ENCODE measurements at regions not wholly inside any gene's neighbourhood (a gene's known extent, or its start where the extent isn't known, plus 50 kb on each side); places are given as distances from the start of the nearest gene placed in this dataset.

- DNase-seq: no peak
- whole genome bisulfite sequencing, 2 donors: 75 to 76% methylated on average over 2 of the region's 2 CpGs
- no peak for TF ChIP-seq CTCF (IDR thresholded peaks at IDR 0.05)
- no peak for TF ChIP-seq POLR2A (IDR thresholded peaks at IDR 0.05)
These were observed 161.2 kb upstream of the RGMA start for GRCh38 chr15:93250209-93250608.

GRCh38 chr15:93249623-93250022 is 160.6 kb upstream of the RGMA start:
- H3K27me3 ChIP-seq: no peaks in the 10 kb centered on the region
- H3K9me3 ChIP-seq: no peaks in the 10 kb centered on the region
- DNase-seq: peak; percentile 12
- H3K36me3 ChIP-seq (ENCODE audit: low read depth, missing control alignments): no peaks in the 10 kb centered on the region
- intact Hi-C loops (cut with DNase I; ENCODE audit: low total_unique reads): no loop called here
- no peak overlapping the region for H3K4me3 ChIP-seq
- WGBS, 2 donors: 85 to 88% methylated on average over 7 of the region's 7 CpGs
- H3K27ac ChIP-seq: no peak overlapping the region
- no peak for TF ChIP-seq CTCF (IDR thresholded peaks at IDR 0.05)
- no peak for TF ChIP-seq POLR2A (IDR thresholded peaks at IDR 0.05)
- peaks cover 16% of the 10 kb centered on the region for H3K4me1 ChIP-seq

More at GRCh38 chr15:93250209-93250608, 161.2 kb upstream of the RGMA start:
- Histone ChIP-seq H3K36me3 (ENCODE audit: low read depth, missing control alignments) (no peaks in the 10 kb centered on the region), H3K4me1 (peaks cover 11% of the 10 kb centered on the region), H3K4me3 (no peak overlapping the region), H3K27me3 (no peaks in the 10 kb centered on the region), H3K9me3 (no peaks in the 10 kb centered on the region), H3K27ac (no peak overlapping the region)
- intact Hi-C loops (cut with DNase I; ENCODE audit: low total_unique reads): no loop called here

GRCh38 chr15:93247466-93248121 is 158.6 kb upstream of the RGMA start:
- DNase-seq: peak; percentile 10
- Histone ChIP-seq H3K9me3 (no peaks in the 10 kb centered on the region), H3K27me3 (no peaks in the 10 kb centered on the region), H3K27ac (no peak overlapping the region), H3K36me3 (ENCODE audit: low read depth, missing control alignments) (no peaks in the 10 kb centered on the region), H3K4me3 (no peak overlapping the region), H3K4me1 (peaks cover 16% of the 10 kb centered on the region)
- intact Hi-C loops (cut with DNase I; ENCODE audit: low total_unique reads): no loop called here
- 85 to 86% methylated on average over 14 of the region's 14 CpGs for WGBS, 2 donors
- TF ChIP-seq POLR2A (IDR thresholded peaks at IDR 0.05) (no peak), CTCF (IDR thresholded peaks at IDR 0.05) (no peak)

GRCh38 chr15:93246266-93247242 is 157.5 kb upstream of the RGMA start:
- intact Hi-C loops (cut with DNase I; ENCODE audit: low total_unique reads): no loop called here
- H3K36me3 ChIP-seq (ENCODE audit: low read depth, missing control alignments): no peaks in the 10 kb centered on the region
- H3K4me3 ChIP-seq: no peak overlapping the region
- no peak overlapping the region for H3K27ac ChIP-seq
- 84 to 86% methylated on average over 25 of the region's 25 CpGs for WGBS, 2 donors
- TF ChIP-seq POLR2A (IDR thresholded peaks at IDR 0.05) (no peak), CTCF (IDR thresholded peaks at IDR 0.05) (no peak)
- H3K27me3 ChIP-seq: no peaks in the 10 kb centered on the region
- DNase-seq: peak; percentile 13
- H3K9me3 ChIP-seq: no peaks in the 10 kb centered on the region
- H3K4me1 ChIP-seq: peaks cover 16% of the 10 kb centered on the region

Measured in testis (tissue), 2 donors.